ENCODE measurements at regions not wholly inside any gene's neighbourhood (a gene's known extent, or its start where the extent isn't known, plus 50 kb on each side); places are given as distances from the start of the nearest gene placed in this dataset.
"Not testable (repeated sequence)": the region's sequence is repeated elsewhere in the genome, so short reads cannot be mapped to it uniquely, and the experiment has no call there.

DNA sequence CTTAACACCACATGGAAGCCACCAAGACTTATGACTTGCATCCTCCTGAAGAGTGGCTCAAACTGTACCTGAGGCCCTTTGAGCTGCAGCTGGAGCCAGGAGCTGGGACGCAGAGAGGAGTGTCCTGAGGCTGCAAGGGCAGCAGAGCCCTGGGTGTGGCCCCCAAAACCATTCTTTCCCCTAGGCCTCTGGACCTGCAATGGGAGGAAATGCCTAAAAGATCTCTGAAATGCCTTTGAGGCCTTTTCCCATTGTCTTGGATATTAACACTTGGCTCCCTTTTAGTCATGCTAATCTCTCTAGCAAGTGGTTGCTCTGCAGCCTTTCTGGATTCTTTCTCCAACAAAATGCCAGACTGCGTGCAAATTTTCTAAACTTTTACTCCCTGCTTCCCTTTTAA is 156.1 kb downstream of the SLC38A4 start:
- DNase-seq = no peak

- no peak for DNase-seq
These were observed 158.2 kb downstream of the SLC38A4 start for GRCh38 chr12:46667551-46667950.

- DNase-seq = no peak
These were observed 161.0 kb downstream of the SLC38A4 start for GRCh38 chr12:46664761-46665287.

DNA sequence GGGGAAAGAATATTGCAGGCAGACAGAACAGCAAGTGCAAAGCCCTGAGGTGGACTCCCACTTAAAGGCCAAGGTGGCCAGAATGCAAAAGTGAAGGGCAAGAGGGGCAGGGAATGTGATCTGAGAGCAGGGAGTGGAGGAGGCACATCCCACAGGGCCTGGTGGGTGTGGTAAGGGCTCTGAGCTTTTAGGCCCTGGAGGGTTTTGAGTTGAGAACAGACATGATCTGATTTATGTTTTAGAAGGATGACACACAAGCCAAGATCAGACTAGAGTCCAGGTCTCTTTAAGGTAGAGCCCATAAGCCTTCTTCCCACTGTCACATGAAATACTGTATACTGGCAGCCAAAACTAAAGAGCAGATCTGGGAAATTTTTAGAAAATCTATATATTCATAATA is 162.5 kb downstream of the SLC38A4 start:
- DNase-seq = no peak

DNA sequence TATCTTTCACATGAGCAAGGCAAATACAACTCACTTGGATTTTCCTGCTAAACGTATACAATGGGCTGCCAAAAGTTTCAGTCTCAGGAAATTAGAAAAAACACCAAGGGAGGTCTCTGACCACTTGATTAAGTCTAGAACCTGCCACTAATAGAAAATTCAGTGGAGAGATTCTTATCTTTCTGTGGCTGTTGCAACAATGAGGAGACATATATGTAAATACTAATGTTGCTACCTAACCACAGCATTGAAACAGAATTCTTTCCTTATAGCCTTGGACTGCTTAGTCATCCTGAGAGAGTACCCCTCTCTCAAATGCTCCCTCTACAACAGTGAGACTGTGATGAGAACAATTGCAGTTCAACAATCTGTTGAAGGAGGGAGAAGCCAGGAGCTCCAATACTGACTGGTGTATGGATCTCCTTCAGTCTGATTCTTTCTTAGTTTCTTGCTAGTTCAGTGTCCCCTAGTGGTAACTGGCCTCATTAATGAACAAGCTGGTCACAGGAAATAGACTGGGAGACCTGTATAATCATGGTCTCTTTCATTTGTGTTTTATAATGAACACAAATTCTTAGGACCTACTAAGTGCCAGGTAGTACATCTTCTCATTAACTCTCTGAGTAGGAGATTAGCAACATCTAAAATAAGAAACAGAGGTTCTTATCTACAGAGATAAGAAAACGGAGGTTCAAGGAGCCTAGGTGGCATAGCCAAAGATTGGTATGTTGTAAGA is 164.5 kb downstream of the SLC38A4 start:
- no peak for DNase-seq

DNA sequence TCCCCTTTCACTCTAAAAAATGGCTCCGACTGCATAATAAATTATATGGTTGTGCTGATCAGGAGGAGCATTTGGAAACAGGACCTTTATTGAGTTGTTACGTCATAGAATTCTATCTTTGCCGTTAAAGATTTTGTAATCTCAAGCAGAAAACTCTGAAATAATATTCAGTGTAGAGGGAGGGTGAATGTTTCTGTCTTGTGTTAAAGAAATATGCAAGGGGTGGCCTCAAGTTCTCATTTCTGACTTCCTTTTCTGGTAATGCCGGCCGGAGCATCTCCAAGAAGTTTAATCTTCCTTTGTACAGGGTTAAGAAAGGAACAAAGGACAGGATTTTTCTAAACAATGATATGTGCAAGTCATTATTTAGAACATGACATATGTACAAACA is 165.1 kb downstream of the SLC38A4 start:
- DNase-seq = no peak

- DNase-seq = no peak
These were observed 165.5 kb downstream of the SLC38A4 start for GRCh38 chr12:46660276-46660675.

- no peak for DNase-seq
These were observed 166.0 kb downstream of the SLC38A4 start for GRCh38 chr12:46659824-46660223.

DNA sequence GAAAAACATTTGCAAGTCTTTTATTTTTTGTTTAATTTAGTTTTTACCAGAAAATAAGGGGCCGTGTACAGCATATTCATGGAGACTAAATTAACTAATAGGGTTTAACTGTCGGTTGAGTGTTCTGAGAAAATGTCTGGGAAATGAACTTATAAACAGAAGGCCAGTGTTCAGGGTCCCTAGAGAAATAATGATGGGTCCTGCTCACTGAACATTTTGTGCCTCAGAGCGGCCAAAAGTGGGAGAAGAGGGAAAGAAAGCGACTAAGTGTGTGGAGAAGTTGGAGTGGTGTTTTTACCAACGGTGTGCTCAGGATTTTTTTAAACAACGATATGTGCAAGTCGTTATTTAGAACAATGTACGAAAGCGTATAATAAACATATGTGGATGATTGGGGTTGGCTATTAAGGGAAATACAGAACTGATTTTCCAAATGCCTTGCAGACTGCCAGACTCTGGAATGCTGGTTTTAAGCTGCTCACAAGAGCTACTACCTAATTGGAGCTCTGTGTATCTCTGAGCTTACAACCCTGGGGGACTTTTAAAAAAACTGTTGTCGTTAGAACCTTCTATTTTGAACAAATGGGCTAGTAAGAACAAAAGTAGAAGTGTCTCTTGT is 166.7 kb downstream of the SLC38A4 start:
- no peak for DNase-seq

- DNase-seq = no peak
These were observed 168.1 kb downstream of the SLC38A4 start for GRCh38 chr12:46657453-46658411.

DNA sequence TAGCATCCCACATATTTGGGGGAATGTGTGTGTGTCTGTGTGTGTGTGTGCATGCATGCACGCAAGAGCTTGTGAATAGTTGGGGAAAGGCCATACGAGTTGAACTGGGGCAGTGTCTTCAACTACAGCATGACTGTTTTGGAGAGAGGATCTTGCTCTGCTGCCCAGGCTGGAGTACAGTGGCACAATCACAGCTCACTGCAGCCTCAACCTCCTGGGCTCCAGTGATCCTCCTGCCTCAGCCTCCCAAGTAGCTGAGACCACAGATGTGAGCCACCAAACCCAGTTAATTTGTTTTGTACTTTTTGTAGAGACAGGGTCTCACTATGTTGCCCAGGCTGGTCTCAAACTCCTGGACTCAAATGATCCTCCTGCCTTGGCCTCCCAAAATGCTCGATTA is 169.8 kb downstream of the SLC38A4 start:
- DNase-seq = not testable (repeated sequence)

GRCh38 chr12:46653311-46653710 is 172.5 kb downstream of the SLC38A4 start:
- DNase-seq = no peak

DNA sequence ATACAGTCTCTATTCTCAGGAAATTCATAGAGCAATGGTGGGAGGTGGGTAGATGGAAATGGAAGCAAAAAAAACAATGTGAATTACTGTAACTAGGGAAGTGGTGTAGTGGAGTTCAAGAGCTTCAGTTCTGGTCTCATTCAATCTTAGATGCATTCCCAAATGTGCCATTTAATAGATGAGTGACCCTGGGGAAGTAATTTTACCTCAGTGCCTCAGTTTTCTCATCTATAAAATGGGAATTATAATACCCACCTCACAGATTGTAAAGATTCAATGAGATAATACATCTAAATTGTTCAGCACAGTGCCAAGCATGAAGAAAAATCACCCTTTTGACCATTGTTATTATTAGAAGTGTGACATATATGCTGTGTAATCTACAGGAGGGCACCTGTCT is 173.1 kb downstream of the SLC38A4 start:
- no peak for DNase-seq

GRCh38 chr12:46650688-46651087 is 175.1 kb downstream of the SLC38A4 start:
- DNase-seq = no peak

DNA sequence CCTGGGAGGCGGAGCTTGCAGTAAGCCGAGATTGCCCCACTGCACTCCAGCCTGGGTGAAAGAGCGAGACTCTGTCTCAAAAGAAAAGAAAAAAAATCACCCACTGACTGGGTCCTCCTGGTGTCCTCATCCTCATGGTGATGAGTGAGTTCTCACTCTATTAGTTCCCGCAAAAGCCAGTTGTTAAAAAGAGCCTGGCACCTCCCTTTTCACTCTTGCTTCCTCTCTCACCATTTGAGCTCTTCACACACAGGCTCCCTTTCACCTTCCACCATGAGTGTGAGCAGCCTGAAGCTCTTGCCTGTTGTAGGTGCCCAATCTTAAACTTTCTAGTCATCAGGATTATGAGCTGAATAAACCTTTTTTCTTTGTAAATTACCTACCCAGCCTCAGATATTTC is 176.4 kb downstream of the SLC38A4 start:
- DNase-seq = no peak

- no peak for DNase-seq
These were observed 178.8 kb downstream of the SLC38A4 start for GRCh38 chr12:46647034-46647433.

DNA sequence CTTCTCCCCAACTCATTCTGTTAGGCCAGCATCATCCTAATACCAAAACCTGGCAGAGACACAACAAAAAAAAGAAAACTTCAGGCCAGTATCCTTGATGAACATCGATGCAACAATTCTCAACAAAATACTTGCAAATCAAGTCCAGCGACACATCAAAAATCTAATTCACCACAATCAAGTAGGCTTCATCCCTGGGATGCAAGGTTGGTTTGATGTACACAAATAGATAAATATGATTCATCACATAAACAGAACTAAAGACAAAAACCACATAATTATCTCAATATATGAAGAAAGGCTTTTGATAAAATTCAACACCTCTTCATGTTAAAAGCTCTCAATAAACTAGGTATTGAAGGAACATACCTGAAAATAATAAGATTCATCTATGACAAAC is 184.1 kb downstream of the SLC38A4 start:
- not testable (repeated sequence) for DNase-seq

DNA sequence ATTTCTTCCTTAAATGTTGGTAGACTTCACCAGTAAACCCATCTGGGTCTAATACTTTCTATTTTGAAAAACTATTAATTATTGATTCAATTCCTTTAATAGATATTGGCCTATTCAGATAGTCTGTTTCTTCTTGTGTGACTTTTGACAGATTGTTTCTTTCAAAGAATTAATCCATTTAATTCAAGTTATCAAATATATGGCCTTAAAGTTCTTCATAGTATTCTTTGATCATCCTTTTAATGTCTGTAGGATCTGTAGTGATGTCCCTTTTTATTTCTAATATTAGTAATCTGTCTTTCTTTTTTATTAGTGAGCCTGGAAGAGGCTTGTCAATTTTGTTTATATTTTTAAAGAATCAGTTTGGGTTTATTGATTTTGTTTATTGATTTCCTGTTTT is 190.0 kb downstream of the SLC38A4 start:
- DNase-seq = no peak

GRCh38 chr12:46629331-46630229 is 196.2 kb downstream of the SLC38A4 start:
- no peak for DNase-seq

DNA sequence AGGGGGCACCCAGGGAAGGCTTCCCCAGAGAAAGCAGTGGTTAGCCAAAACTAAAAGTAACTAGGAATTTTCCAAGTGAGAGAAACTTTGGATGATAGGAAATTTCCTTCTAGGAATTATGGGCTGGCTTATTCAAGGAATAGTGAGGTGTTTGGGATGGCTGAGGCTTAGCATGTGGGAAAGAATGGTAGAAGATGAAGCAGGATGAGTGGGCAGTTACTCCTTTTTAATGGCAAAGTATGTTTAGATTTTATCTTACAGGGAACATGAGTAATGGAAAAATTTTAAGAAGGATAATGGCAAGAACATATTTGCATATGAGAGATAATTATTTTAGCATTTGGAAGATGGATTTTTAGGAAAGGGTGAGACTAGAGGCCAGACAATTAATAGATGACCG is 197.6 kb downstream of the SLC38A4 start:
- no peak for DNase-seq

GRCh38 chr12:46627686-46628085 is 198.1 kb downstream of the SLC38A4 start:
- no peak for DNase-seq

DNA sequence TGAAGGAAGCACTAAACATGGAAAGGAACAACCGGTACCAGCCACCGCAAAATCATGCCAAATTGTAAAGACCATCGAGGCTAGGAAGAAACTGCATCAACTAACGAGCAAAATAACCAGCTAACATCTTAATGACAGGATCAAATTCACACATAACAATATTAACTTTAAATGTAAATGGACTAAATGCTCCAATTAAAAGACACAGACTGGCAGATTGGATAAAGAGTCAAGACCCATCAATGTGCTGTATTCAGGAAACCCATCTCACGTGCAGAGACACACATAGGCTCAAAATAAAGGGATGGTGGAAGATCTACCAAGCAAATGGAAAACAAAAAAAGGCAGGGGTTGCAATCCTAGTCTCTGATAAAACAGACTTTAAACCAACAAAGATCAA is 206.3 kb downstream of the SLC38A4 start:
- not testable (repeated sequence) for DNase-seq
